GM18870 (cell line): ENCODE measurements at regions not wholly inside any gene's neighbourhood (a gene's known extent, or its start where the extent isn't known, plus 50 kb on each side); places are given as distances from the start of the nearest gene placed in this dataset.
"Not testable (repeated sequence)": the region's sequence is repeated elsewhere in the genome, so short reads cannot be mapped to it uniquely, and the experiment has no call there.

Source experiments
- ATAC-seq: cut with Tn5 transposase; IDR thresholded peaks from one replicate; pipeline ENCODE4 v1.9.1; 2021; ENCODE audit warnings: moderate library complexity; ENCODE audit not compliant: unreplicated experiment

- no peak for ATAC-seq
These were observed 78.2 kb downstream of the MSL3 start for GRCh38 chrX:11836284-11836683.

- no peak for ATAC-seq
These were observed 79.4 kb downstream of the MSL3 start for GRCh38 chrX:11837437-11837836.

GRCh38 chrX:11864171-11864570, 106.1 kb downstream of the MSL3 start:
- ATAC-seq = no peak

- ATAC-seq = no peak
These were observed 109.7 kb downstream of the MSL3 start for GRCh38 chrX:11867610-11868345.

- no peak for ATAC-seq
These were observed 112.8 kb downstream of the MSL3 start for GRCh38 chrX:11870789-11871188.

- ATAC-seq = no peak
These were observed 123.6 kb downstream of the MSL3 start for GRCh38 chrX:11881485-11882170.

- no peak for ATAC-seq
These were observed 128.7 kb downstream of the MSL3 start for GRCh38 chrX:11886745-11887144.

GRCh38 chrX:11887175-11887574, 129.1 kb downstream of the MSL3 start:
- ATAC-seq = no peak

GRCh38 chrX:11888421-11888820, 130.4 kb downstream of the MSL3 start:
- no peak for ATAC-seq

- ATAC-seq = no peak
These were observed 131.8 kb downstream of the MSL3 start for GRCh38 chrX:11889791-11890190.

GRCh38 chrX:11890836-11891514, 132.9 kb downstream of the MSL3 start:
- no peak for ATAC-seq

GRCh38 chrX:11893933-11894710, 136.1 kb downstream of the MSL3 start:
- no peak for ATAC-seq

GRCh38 chrX:11899091-11899490, 141.1 kb downstream of the MSL3 start:
- ATAC-seq = no peak

- ATAC-seq = not testable (repeated sequence)
These were observed 147.9 kb downstream of the MSL3 start for GRCh38 chrX:11905933-11906332.

- ATAC-seq = peak; percentile 81
These were observed 150.3 kb downstream of the MSL3 start for GRCh38 chrX:11908371-11908770.

GRCh38 chrX:11913001-11913400, 155.0 kb downstream of the MSL3 start:
- ATAC-seq = no peak

- no peak for ATAC-seq
These were observed 171.4 kb downstream of the MSL3 start for GRCh38 chrX:11929476-11929875.

- no peak for ATAC-seq
These were observed 174.4 kb downstream of the MSL3 start for GRCh38 chrX:11932423-11932822.

- ATAC-seq = no peak
These were observed 176.1 kb downstream of the MSL3 start for GRCh38 chrX:11934089-11934488.

GRCh38 chrX:11941571-11941970, 183.5 kb downstream of the MSL3 start:
- no peak for ATAC-seq

- ATAC-seq = no peak
These were observed 186.5 kb downstream of the MSL3 start for GRCh38 chrX:11944501-11944900.
